GM13977 (cell line): ENCODE measurements at regions not wholly inside any gene's neighbourhood (a gene's known extent, or its start where the extent isn't known, plus 50 kb on each side); places are given as distances from the start of the nearest gene placed in this dataset.

Experiments used
- DNase-seq: peaks from one replicate; pipeline ENCODE4 v3.0.0; 2012; ENCODE audit warnings: low spot score
- CTCF ChIP-seq: IDR thresholded peaks from 2 replicates; pipeline ENCODE4 v1.5.1; 2012; ENCODE audit warnings: mild to moderate bottlenecking, control low read depth; ENCODE audit not compliant: insufficient read depth; ENCODE audit errors: extremely low read depth, missing control alignments
- in situ Hi-C: fragments of 300-500 bp; cut with MboI; formaldehyde crosslinking; loops from one replicate; pipeline ENCODE4 v1.12.0; 2022; ENCODE audit warnings: low sequenced_read_pairs, low pct_unique_long_range_greater_than_20kb, mixed read lengths, inconsistent platforms; ENCODE audit not compliant: unreplicated experiment

- in situ Hi-C loops: no loop called here
- DNase-seq: no peak
- no peak for TF ChIP-seq CTCF
Observed at GRCh38 chr1:78787544-78787943, 137.9 kb downstream of the IFI44 start.

- no peak for TF ChIP-seq CTCF
- in situ Hi-C loops: no loop called here
- no peak for DNase-seq
Observed at GRCh38 chr1:78790174-78790573, 140.5 kb downstream of the IFI44 start.

- in situ Hi-C loops: no loop called here
- DNase-seq: no peak
- TF ChIP-seq CTCF: no peak
Observed at GRCh38 chr1:78792756-78793155, 143.1 kb downstream of the IFI44 start.

- in situ Hi-C loops: no loop called here
- no peak for TF ChIP-seq CTCF
- DNase-seq: no peak
Observed at GRCh38 chr1:78797108-78797781, 147.6 kb downstream of the IFI44 start.

- TF ChIP-seq CTCF: no peak
- in situ Hi-C loops: no loop called here
- DNase-seq: no peak
Observed at GRCh38 chr1:78799926-78800325, 150.3 kb downstream of the IFI44 start.

- DNase-seq: no peak
- no peak for TF ChIP-seq CTCF
- in situ Hi-C loops: no loop called here
Observed at GRCh38 chr1:78814176-78814575, 164.5 kb downstream of the IFI44 start.
